Bronchial epithelial cell (primary cell): ENCODE measurements at regions not wholly inside any gene's neighbourhood (a gene's known extent, or its start where the extent isn't known, plus 50 kb on each side); places are given as distances from the start of the nearest gene placed in this dataset.

Source experiments
- DNase-seq: peaks from one replicate; pipeline ENCODE4 v3.0.0-alpha.2; 2010; ENCODE audit warnings: low read depth
- FAIRE-seq: peaks from 2 replicates; lab custom pipeline; 2011; peaks lifted over from hg19 to GRCh38; lab: Jason Lieb, UNC
- H3K27me3 ChIP-seq: 2 replicates; pipeline ENCODE4 v1.5.1; 2011; ENCODE audit warnings: low read length; ENCODE audit not compliant: control insufficient read depth, insufficient read depth
- H3K36me3 ChIP-seq: 2 replicates; pipeline ENCODE4 v1.5.1; 2011; ENCODE audit warnings: low read length; ENCODE audit not compliant: control insufficient read depth, insufficient read depth
- H3K4me3 ChIP-seq: 2 replicates; pipeline ENCODE4 v1.5.1; 2011; ENCODE audit warnings: mild to moderate bottlenecking, low read depth, low read length, control low read depth
- CTCF ChIP-seq: IDR thresholded peaks from 2 replicates; pipeline ENCODE4 v1.5.1; 2011; ENCODE audit warnings: mild to moderate bottlenecking, moderate library complexity, low read length, control low read depth, inconsistent platforms; ENCODE audit not compliant: insufficient read depth, severe bottlenecking

- Histone ChIP-seq H3K36me3 (no peaks in the 10 kb centered on the region), H3K27me3 (no peaks in the 10 kb centered on the region), H3K4me3 (no peak overlapping the region)
- FAIRE-seq = no peak
- TF ChIP-seq CTCF = no peak
- no peak for DNase-seq
These were observed 459.3 kb upstream of the ZNF608 start for GRCh38 chr5:125205601-125206225.

- no peak for TF ChIP-seq CTCF
- Histone ChIP-seq H3K27me3 (no peaks in the 10 kb centered on the region), H3K36me3 (no peaks in the 10 kb centered on the region), H3K4me3 (no peak overlapping the region)
- no peak for FAIRE-seq
- DNase-seq = no peak
These were observed 461.4 kb upstream of the ZNF608 start for GRCh38 chr5:125207856-125208255.

- DNase-seq = no peak
- no peaks in the 10 kb centered on the region for H3K27me3 ChIP-seq
- FAIRE-seq = no peak
- TF ChIP-seq CTCF = no peak
- no peaks in the 10 kb centered on the region for H3K36me3 ChIP-seq
- no peak overlapping the region for H3K4me3 ChIP-seq
These were observed 463.2 kb upstream of the ZNF608 start for GRCh38 chr5:125209650-125210049.

- Histone ChIP-seq H3K27me3 (no peaks in the 10 kb centered on the region), H3K4me3 (no peak overlapping the region), H3K36me3 (no peaks in the 10 kb centered on the region)
- FAIRE-seq (no peak), DNase-seq (peak; percentile 99)
- TF ChIP-seq CTCF = no peak
These were observed 464.0 kb upstream of the ZNF608 start for GRCh38 chr5:125210242-125210947.

GRCh38 chr5:125214080-125214479 lies 467.6 kb upstream of the ZNF608 start:
- H3K4me3 ChIP-seq = no peak overlapping the region
- H3K36me3 ChIP-seq = no peaks in the 10 kb centered on the region
- DNase-seq (no peak), FAIRE-seq (no peak)
- no peak for TF ChIP-seq CTCF
- no peaks in the 10 kb centered on the region for H3K27me3 ChIP-seq
